Activated CD4-positive, alpha-beta T cell treated with anti-CD3 and anti-CD28 coated beads for 48 hours (primary cell): ENCODE measurements at regions not wholly inside any gene's neighbourhood (a gene's known extent, or its start where the extent isn't known, plus 50 kb on each side); places are given as distances from the start of the nearest gene placed in this dataset.
A peak's percentile ranks its signal among the peaks of the same experiment; 100 is the strongest.
"Not testable (repeated sequence)": the region's sequence is repeated elsewhere in the genome, so short reads cannot be mapped to it uniquely, and the experiment has no call there.

Source experiments
- DNase-seq: peaks from one replicate; pipeline ENCODE4 v3.0.0-alpha.2; 2020

GRCh38 chr12:131230340-131231031, 276.8 kb downstream of the ADGRD1 start:
- DNase-seq, result no peak

- no peak for DNase-seq
Observed at GRCh38 chr12:131231032-131231980, 277.6 kb downstream of the ADGRD1 start.

- no peak for DNase-seq
Observed at GRCh38 chr12:131232036-131232435, 278.3 kb downstream of the ADGRD1 start.

- DNase-seq, result not testable (repeated sequence)
Observed at GRCh38 chr12:131232872-131233271, 279.2 kb downstream of the ADGRD1 start.

GRCh38 chr12:131233850-131234789, 280.4 kb downstream of the ADGRD1 start:
- not testable (repeated sequence) for DNase-seq

- DNase-seq, result not testable (repeated sequence)
Observed at GRCh38 chr12:131234841-131235271, 281.1 kb downstream of the ADGRD1 start.

GRCh38 chr12:131235871-131236271, 282.2 kb downstream of the ADGRD1 start:
- no peak for DNase-seq

- peak; percentile 8 for DNase-seq
Observed at GRCh38 chr12:131239384-131240094, 285.8 kb downstream of the ADGRD1 start.

GRCh38 chr12:131241517-131241916, 287.8 kb downstream of the ADGRD1 start:
- DNase-seq, result no peak

- peak; percentile 52 for DNase-seq
Observed at GRCh38 chr12:131242741-131243496, 289.2 kb downstream of the ADGRD1 start.

GRCh38 chr12:131244157-131244688, 290.5 kb downstream of the ADGRD1 start:
- DNase-seq, result not testable (repeated sequence)

- not testable (repeated sequence) for DNase-seq
Observed at GRCh38 chr12:131245161-131245560, 291.5 kb downstream of the ADGRD1 start.

- DNase-seq, result no peak
Observed at GRCh38 chr12:131245564-131246355, 292.1 kb downstream of the ADGRD1 start.

- not testable (repeated sequence) for DNase-seq
Observed at GRCh38 chr12:131247026-131247725, 293.5 kb downstream of the ADGRD1 start.

- DNase-seq, result not testable (repeated sequence)
Observed at GRCh38 chr12:131247875-131248274, 294.2 kb downstream of the ADGRD1 start.

- DNase-seq, result no peak
Observed at GRCh38 chr12:131249246-131250027, 295.7 kb downstream of the ADGRD1 start.

- no peak for DNase-seq
Observed at GRCh38 chr12:131250028-131250950, 296.6 kb downstream of the ADGRD1 start.
